ENCODE measurements at regions not wholly inside any gene's neighbourhood (a gene's known extent, or its start where the extent isn't known, plus 50 kb on each side); places are given as distances from the start of the nearest gene placed in this dataset.
"Not testable (repeated sequence)": the region's sequence is repeated elsewhere in the genome, so short reads cannot be mapped to it uniquely, and the experiment has no call there.

DNA sequence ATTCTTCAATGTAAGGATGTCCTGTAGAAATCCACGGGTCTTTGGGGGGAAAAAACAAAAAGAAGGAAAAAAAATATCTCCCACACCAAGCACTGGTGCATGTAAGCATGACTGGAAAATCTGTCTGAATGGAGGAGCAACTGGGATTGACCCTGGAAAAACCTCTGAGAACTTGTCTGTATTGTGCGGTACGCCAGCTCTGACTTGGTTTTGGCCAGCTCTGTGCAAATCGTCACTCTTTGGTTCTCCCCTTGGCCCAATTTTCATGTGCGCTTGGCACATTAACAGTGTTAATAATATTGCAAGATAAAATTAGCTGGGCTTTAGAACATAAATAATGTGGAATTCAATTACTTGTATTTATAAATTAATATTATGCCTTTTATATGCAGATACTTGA lies 231.2 kb upstream of the HAND2 start:
- DNase-seq: no peak

DNA sequence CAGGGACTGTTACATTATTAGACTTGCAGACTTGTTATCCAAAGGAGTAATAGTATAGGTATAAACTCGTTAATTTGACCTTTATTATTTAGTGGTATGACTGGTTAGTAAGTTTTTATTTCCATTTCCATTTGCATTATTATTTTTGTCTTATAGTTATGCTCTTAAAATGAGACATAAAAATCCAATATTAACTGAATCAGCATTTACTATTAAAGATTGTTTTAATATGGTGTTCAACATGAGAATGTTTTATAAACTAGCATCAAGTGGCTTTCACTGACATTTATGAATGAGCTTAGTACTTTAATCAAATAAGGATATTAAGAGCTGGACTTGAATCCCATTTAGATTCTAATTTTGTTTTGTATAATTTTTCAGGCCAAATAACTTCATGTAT lies 228.1 kb upstream of the HAND2 start:
- no peak for DNase-seq

DNA sequence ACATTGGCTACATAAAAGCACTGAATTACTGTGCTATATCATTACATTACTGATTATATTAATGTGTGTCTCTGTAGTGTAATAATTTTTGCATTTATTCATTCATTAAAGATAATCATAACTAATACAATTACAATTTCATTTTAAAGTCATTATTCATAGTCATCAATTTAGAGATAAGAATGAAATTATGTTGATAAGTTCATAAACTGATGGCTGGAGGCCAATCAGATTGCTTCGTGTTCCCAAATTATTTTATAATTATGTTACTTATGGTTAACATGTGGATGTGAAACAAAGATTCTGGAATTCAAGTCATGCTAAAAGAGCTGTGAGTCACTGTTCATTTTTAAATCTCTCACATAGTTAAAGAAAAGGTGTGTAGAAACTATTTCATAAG lies 223.4 kb upstream of the HAND2 start:
- no peak for DNase-seq

DNA sequence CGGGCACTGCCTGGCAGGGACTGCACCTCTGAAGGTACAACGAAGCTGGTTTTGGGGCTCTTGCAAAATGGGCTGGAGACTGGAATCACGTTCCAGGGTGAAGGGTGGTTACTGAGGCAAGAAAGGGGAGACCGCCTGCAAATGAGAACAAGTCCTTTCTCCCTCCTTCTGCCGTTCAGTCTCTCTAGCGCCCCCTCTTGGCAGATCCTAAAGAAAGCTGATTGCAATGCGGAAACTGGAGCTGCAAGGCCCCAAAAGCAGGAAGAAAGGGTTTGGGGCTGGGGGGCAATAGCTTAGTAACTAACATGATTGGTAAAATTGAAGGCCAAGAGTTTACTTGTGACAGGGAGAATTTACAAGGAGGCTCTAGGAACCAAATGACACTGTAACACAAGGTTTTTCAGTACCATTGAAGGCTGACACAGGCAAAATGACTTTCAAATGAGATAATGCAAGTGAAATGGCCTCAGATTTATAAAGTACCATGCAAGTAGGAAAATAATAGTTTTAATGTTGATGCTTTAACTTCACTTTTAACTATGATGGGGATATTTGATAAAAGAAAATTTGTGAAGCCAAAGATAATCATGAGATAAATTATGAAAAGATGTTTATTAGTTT lies 222.7 kb upstream of the HAND2 start:
- peak; percentile 30 to 36 for DNase-seq

DNA sequence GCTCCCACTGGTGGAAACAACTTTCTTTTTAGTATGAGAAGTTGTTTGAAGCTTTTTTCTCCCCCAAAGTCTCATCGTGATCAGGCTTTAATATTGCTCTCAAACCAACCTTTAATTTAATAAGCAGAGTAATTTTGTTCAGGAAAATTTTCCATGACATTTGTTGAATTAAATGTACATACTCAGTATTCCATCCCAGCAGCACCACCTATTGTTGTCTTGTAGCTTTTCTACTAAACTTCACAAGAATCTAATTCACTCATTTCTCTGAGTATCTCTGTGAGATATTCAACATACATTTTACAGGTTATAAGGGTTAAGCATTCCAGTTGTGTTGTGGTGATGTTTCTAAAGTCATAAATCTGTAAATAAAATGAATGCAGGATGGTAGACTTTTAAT lies 218.3 kb upstream of the HAND2 start:
- no peak for DNase-seq

DNA sequence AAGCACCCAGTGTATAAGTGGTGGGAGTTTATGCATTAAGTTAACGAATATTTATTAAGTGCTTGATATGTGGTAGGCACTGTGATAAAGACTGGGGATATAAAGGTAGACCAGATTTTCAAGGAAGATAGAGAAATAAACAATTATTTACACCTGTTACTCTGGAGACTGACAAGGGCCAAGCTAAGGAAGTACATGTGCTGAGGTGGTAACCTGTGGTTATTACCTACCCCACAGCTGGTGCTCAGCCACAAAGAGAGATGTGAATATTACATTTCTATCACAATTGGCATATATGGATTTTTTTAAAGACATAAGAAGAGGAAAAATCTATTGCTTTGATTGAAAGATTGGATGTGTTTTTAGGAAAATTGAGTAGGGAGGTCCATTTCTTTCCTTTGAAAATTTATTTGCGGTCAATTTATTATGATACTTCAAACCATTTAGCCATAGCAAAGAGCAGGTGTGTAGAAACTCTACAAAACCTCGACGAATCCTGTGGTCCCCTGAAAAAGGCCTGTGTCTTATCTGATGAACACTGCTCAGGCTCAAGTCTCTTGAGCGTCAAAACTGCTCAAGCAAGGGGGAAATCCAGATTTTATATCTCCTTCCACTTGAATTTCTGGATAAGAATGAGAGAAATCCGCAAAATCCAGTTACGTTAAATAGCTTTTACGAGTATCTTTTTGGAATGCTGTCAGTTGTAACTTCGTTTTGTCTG lies 217.7 kb upstream of the HAND2 start:
- DNase-seq: no peak

DNA sequence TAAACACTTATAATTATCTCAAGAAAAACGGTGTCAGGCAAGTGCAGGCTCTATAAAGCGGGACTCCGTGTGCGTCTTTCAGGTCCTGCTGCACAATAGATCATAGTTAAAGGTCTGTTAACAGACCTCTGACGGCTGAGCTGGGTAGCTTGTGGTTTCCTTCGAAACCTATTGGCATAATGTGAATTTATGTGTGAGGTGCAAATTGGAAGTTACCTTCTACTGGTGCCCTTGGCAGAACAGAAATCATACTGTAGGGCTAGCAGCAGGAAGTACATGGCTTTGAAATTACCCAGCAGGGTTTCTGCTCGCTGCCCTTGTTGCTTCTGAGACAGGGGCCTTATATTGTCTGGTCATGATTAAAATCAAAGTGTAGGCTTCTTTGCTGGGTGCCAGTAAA lies 216.4 kb upstream of the HAND2 start:
- DNase-seq: no peak

DNA sequence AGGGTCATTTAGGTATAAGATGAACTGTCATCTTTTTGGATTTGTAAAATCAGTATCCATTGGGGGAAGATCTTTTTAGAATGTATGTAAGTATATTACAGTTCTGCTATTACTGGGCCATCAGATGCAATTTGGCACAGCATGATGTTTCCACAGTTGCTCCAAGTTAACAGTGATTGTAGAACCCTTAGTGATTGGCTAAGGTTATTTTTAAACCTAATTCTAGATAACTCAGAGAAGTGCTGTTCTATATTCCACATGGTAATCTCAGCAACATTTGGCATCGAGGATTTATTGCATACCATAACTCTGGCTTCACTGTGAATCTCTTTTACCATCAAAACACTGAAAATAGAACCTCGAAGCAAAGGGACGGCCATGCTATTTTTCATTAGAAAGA lies 215.7 kb upstream of the HAND2 start:
- DNase-seq: no peak

DNA sequence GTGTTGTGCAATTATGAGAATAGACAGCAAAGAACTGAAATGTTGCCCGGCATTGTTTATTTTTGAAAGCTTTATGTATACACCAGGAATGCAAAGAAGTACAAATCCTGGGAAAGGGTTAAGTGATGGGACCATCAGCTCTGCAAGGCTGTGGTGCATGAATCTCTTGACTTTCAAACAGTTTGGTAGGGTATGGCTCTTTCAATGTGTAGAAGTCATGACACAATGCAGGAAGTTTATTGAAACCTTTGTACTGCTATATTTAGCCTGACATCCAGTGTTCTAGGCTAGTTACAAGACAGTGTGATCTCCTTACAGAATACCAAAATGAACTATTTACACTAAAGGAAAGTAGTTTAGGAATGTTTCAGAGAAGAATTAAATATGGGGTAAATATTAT lies 206.8 kb upstream of the HAND2 start:
- no peak for DNase-seq

DNA sequence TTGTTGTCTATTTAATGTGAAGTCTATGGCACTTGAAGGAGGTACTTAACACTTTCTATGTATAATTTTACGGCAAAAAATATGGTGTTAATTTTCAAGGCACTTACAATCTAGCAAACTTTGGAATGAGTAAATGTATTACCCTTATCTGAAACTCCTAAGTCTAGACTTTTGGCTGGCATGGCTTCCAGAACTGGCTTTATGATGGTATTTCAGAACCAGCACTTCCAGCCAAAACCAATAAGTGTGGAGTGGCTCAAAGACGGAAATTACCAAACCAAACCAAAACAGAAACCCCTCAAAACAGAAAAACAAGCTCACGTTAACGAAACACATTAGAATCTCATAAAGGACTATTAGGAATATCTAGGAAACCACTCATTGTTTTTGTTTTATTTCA lies 205.6 kb upstream of the HAND2 start:
- no peak for DNase-seq

DNA sequence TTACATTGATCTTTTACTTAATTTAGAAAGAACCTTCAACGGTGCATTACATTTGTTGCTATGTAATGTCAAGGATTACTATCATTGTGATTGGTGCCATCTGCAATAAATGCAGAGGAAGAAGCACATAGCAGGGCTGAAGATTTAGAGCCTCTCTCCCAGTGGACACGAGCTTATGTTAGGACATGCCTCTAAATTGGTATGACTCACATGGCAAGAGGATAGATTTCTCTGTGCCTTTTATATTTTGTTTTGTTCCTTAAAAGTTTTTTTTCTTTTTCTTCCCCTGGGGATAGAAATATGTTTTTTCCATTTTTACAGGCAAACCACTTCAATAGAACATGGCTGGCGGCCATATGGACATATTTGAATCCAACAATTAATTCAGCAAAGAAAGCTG lies 205.0 kb upstream of the HAND2 start:
- DNase-seq: no peak

DNA sequence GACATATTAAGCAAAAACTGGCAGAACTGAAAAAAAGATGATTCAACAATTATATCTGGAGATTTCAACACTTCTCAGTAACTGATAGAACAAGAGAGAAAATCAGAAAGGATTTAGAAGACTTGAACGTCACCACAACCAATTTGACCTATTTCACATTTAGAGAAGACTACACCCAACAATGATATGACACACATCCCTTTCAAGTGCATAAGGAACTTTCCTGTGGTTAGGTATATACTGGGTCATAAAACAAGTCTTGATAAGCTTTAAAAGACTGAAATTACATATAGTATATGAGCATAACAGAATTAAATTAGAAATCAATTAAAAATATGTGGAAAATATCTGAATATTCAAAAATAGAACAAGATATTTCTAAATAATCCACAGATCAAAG lies 201.2 kb upstream of the HAND2 start:
- no peak for DNase-seq

DNA sequence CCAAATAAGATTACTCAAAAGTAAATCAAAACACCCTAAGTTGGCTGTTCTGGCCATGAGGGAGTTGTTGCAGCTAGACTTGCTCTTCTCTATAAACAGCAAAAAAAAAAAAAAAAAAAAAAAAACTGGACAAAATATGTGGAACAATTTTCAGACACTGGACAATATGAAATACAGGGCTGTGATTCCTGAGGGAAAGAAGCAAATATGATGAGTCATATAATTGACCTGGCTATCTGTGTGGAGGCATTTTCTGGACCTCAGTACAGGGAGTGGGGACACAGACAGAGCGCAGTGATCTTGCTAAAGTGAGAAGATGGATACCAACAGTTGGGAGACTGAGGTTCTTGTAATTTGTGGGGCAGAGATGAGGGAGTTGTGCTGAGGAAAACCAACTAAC lies 192.0 kb upstream of the HAND2 start:
- no peak for DNase-seq

DNA sequence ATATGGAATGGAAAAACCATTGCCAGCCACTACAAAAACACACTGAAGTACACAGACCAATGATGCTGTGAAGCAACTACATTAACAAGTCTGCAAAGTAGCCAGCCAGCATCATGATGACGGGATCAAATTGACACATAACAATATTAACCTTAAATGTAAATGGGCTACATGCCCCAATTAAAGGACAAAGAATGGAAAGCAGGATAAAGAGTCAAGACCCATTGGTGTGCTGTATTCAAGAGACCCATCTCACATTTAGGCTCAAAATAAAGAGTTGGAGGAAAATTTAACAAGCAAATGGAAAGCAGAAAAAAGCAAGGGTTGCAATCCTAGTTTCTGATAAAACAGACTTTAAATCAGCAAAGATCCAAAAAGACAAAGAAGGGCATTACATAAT lies 188.5 kb upstream of the HAND2 start:
- not testable (repeated sequence) for DNase-seq

DNA sequence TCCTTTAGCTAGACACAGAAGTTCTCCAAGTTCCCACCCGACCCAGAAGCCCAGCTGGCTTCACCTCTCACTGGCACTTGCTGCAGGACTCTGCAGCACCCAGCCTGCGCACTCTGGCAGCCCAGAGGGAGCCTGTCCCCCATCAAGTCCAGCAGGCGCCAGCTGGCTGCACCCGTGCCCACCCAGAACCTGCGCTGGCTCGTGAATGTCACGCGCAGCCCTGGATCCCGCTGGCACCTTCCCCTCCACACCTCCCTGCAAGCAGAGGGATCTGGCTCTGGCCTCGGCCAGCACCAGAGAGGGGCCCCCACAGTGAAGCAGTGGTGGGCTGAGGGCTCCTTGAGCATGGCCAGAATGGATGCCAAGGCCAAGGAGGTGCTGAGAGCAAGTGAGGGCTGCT lies 187.6 kb upstream of the HAND2 start:
- no peak for DNase-seq

DNA sequence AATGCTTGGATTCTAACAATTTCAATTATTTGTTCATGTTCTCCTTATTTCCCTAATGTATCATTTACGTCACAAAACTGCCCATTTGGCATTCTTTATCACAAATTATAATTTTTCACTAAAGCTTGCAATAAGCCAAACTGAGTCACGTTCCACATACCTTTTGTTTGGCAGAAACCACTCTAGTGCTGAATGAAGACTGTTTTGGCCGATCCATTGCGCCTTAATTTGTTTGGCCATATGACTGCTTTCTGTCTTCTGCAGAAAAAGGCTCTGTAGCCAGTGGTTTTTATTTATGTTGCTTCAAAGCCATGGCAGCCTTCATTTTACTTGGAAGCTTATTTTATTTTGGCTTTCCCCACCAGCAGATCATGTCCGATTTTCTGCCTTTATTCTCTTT lies 184.4 kb upstream of the HAND2 start:
- DNase-seq: no peak

DNA sequence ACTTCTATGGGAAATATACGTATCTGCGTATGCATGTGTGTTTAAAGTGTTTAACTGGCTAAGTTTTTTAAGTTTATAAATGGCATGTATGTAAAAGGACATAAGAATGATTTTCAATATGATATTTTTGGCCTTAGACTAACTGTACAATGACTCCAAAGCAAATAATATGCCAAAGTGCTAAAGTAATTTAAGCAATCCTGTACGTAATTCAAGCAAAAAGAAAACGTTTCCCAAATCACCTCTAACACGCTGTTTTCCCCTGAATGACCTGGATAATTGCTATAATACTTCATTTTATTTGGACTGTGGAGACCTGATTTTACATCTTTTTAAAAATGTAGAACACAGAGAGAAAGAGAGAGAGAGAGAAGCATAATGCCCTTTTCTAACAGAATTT lies 183.0 kb upstream of the HAND2 start:
- DNase-seq: no peak

DNA sequence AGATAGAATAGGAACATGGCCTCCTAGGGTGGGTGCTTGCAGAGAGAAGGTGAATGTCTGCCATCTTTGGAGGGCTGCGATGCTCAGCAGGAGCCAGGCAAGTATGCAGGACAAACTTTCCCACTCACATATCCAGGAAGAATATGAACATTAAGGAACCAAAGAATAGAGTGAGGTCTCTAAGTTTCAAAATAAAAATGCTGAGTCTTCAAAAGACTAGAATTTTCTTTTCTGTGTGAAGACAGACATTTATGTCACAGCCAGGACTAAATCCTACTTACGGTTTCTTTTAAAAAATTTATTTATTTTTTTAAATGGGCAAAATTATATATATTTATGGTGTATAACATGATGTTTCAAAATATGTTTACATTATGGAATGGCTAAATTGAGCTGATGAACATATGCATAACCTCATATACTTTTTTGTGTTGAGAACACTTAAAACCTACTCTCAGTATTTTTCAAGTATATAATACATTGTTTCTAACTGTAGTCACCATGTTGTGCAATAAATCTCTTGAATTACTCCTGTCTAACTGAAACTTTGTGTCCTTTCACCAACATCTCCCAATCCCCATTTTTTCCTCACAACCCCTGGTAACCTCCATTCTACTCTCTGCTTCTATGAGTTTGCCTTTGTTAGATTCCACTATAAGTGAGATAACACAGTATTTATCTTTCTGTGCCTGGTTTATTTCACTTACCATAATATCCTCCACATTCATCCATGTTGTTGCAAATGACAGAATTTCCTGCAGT lies 177.8 kb upstream of the HAND2 start:
- no peak for DNase-seq

DNA sequence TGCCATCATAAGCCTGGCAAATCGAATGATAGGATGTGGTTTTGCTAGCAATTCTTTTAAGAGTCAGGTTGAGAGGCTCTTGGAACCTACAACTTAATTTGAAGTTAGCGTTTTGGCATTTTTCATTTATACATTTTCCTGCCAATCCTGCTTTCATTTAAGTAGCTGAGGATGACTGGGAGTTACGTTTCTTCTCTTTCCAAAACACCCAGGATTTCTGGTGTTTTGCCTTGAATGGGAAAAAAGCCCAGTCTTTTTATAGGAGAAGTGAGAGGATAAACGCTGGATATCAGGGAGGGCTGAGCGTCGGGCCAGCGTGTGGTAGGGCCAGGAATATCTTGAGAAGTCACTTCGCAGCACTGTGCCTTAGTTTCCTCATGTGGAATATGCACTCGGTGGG lies 174.2 kb upstream of the HAND2 start:
- DNase-seq: no peak

DNA sequence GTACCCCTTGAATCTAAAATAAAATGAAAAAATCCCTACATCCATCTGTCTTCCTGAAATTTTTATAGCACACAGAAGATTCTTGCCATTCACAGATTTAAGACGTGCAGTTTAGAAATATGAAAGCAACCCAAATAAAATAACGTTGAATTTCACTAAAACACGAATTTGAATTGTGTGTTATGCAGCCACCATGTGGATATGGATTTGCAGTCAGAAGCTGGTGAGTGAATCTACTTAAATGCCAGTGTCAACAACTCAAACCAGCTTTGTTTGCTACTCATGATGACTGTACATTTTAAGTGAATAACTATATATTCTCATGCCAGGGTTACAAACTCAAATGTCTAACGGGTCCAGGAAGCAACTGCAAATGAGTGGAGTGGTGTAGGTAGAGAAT lies 173.0 kb upstream of the HAND2 start:
- no peak for DNase-seq

DNA sequence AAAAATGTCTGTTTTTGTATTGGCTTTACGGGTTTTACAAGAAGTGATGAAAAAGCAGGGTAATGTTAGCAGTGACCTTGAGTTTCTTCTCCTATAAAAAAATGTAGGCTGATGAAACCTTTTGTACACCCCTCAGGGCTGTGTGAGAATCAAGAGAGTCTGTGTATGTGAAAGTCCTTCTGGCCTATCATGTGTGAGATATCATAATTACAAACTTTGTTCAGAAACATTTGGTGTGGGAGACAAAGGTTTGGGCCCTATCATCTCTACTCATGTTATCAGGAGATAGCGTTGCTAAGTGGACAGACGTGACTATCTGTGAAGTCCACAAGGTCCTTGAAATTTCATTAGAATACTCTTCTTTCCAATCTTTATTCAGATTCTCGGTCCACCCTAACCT lies 170.6 kb upstream of the HAND2 start:
- DNase-seq: no peak

DNA sequence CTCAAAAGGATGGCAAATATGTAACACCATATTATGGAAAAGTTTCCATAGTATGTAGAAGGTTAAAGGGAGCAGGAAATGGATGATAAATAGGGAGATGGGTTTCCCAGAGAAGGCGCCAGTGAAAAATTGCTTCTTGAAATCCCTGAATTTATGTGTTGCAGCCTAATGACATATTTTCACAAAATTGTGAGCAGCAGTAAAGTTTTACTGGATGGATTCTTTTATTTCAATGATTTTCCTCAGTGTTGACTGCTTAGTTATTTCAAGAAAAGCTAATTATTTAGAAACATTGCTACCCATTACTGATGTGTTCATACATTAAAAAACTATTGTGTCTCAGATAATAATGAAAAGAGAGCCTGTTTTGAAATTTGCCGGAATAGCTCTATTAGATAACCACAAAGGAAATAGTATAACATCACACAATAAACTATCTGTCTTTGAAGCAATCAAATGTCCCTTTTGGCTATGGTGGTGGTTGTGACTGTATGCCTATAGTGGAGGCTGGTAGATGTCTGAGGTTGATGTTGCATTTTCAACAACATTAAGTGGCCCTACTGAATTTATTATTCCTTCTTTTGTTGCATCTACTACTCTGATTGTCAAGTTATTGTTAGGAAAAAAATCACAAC lies 169.9 kb upstream of the HAND2 start:
- DNase-seq: no peak

DNA sequence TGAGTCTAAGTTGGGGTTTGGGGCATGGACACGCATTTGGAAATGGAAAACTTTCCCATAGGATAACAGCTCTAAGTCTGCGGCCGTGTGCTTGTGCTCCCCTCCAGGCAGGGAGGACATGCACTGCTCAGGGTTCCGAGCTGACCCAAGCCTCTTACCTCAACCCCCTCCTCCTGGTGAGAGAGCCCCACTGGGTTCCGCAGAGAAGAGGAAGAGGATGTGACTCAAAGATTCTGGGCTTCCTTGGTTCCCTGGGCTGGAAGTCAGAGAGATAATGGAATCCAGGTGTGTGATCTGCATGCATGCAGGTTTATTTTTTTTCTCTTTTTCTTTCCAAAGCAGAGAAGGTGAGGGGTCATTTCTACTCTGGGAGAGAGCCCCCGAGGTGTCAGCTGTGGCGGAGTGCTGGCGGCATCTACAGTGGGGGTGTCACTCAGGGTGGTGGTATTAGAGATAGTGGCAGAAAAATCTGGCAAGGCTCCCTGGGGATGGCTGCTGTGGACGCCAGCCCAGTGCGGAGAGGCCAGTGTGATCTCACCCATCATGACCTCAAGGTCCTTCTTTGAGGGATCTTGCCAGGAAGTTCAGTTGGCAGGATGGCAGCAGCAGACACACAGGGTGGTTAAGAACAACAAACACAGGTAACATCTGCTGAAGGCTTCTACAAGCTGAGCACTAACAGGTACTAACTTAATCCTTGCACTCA lies 168.7 kb upstream of the HAND2 start:
- DNase-seq: no peak
